ENCODE measurements at regions not wholly inside any gene's neighbourhood (a gene's known extent, or its start where the extent isn't known, plus 50 kb on each side); places are given as distances from the start of the nearest gene placed in this dataset.

GRCh38 chr7:106339513-106340246, 54.9 kb upstream of the NAMPT start:
- no peak overlapping the region for H3K4me3 ChIP-seq (ENCODE audit: low read depth, low read length)
- DNase-seq (ENCODE audit: low read depth), result peak; percentile 53
- TF ChIP-seq CTCF (IDR thresholded peaks at IDR 0.05; ENCODE audit: insufficient read depth, low read depth, low read length, missing control alignments), result no peak

- no peak for TF ChIP-seq CTCF (IDR thresholded peaks at IDR 0.05; ENCODE audit: insufficient read depth, low read depth, low read length, missing control alignments)
- no peak overlapping the region for H3K4me3 ChIP-seq (ENCODE audit: low read depth, low read length)
- no peak for DNase-seq (ENCODE audit: low read depth)
Measured at GRCh38 chr7:106337754-106338153, 53.0 kb upstream of the NAMPT start.

GRCh38 chr7:106335814-106336213, 51.0 kb upstream of the NAMPT start:
- TF ChIP-seq CTCF (IDR thresholded peaks at IDR 0.05; ENCODE audit: insufficient read depth, low read depth, low read length, missing control alignments), result no peak
- DNase-seq (ENCODE audit: low read depth), result no peak
- H3K4me3 ChIP-seq (ENCODE audit: low read depth, low read length), result no peak overlapping the region

All from GM12865 (cell line).